ENCODE measurements at regions not wholly inside any gene's neighbourhood (a gene's known extent, or its start where the extent isn't known, plus 50 kb on each side); places are given as distances from the start of the nearest gene placed in this dataset.

- no peak for DNase-seq
Measured at GRCh38 chr3:40988468-40988867, 210.8 kb upstream of the CTNNB1 start.

GRCh38 chr3:40989141-40990061, 209.9 kb upstream of the CTNNB1 start:
- no peak overlapping the region for H3K4me3 ChIP-seq (ENCODE audit: low read length)
- H3K4me1 ChIP-seq (ENCODE audit: control insufficient read depth, insufficient read depth, low read length): peaks cover 6% of the 10 kb centered on the region
- no peaks in the 10 kb centered on the region for H3K27me3 ChIP-seq (ENCODE audit: control insufficient read depth, insufficient read depth, low read length)
- no peak overlapping the region for H3K27ac ChIP-seq (ENCODE audit: low read length)
- DNase-seq: no peak
- 52% methylated on average over 3 of the region's 6 CpGs for WGBS (ENCODE audit: insufficient coverage)
- H3K9me3 ChIP-seq (replicated peaks; ENCODE audit: control insufficient read depth, low read depth, low read length): no peaks in the 10 kb centered on the region
- H3K36me3 ChIP-seq (ENCODE audit: control insufficient read depth, insufficient read depth, low read length): no peaks in the 10 kb centered on the region

More at GRCh38 chr3:40988468-40988867, 210.8 kb upstream of the CTNNB1 start:
- no peak overlapping the region for H3K27ac ChIP-seq (ENCODE audit: low read length)
- H3K9me3 ChIP-seq (replicated peaks; ENCODE audit: control insufficient read depth, low read depth, low read length): no peaks in the 10 kb centered on the region
- H3K4me3 ChIP-seq (ENCODE audit: low read length): no peak overlapping the region
- H3K36me3 ChIP-seq (ENCODE audit: control insufficient read depth, insufficient read depth, low read length): no peaks in the 10 kb centered on the region
- peaks cover 6% of the 10 kb centered on the region for H3K4me1 ChIP-seq (ENCODE audit: control insufficient read depth, insufficient read depth, low read length)
- H3K27me3 ChIP-seq (ENCODE audit: control insufficient read depth, insufficient read depth, low read length): no peaks in the 10 kb centered on the region
- no CpG with 5 or more reads among the region's 1 CpG for WGBS (ENCODE audit: insufficient coverage)

GRCh38 chr3:40990062-40990456, 209.2 kb upstream of the CTNNB1 start:
- no CpG with 5 or more reads among the region's 1 CpG for WGBS (ENCODE audit: insufficient coverage)
- DNase-seq: no peak
- Histone ChIP-seq H3K4me3 (ENCODE audit: low read length) (no peak overlapping the region), H3K36me3 (ENCODE audit: control insufficient read depth, insufficient read depth, low read length) (no peaks in the 10 kb centered on the region), H3K4me1 (ENCODE audit: control insufficient read depth, insufficient read depth, low read length) (peaks cover 6% of the 10 kb centered on the region), H3K27ac (ENCODE audit: low read length) (no peak overlapping the region), H3K9me3 (replicated peaks; ENCODE audit: control insufficient read depth, low read depth, low read length) (no peaks in the 10 kb centered on the region), H3K27me3 (ENCODE audit: control insufficient read depth, insufficient read depth, low read length) (no peaks in the 10 kb centered on the region)

- Histone ChIP-seq H3K27ac (ENCODE audit: low read length) (no peak overlapping the region), H3K4me1 (ENCODE audit: control insufficient read depth, insufficient read depth, low read length) (peaks cover 13% of the 10 kb centered on the region)
Measured at GRCh38 chr3:40992023-40992422, 207.3 kb upstream of the CTNNB1 start.

GRCh38 chr3:40994611-40995010, 204.7 kb upstream of the CTNNB1 start:
- no CpG with 5 or more reads among the region's 1 CpG for WGBS (ENCODE audit: insufficient coverage)
- no peak for DNase-seq
- Histone ChIP-seq H3K4me3 (ENCODE audit: low read length) (no peak overlapping the region), H3K27me3 (ENCODE audit: control insufficient read depth, insufficient read depth, low read length) (no peaks in the 10 kb centered on the region), H3K36me3 (ENCODE audit: control insufficient read depth, insufficient read depth, low read length) (no peaks in the 10 kb centered on the region), H3K4me1 (ENCODE audit: control insufficient read depth, insufficient read depth, low read length) (peaks cover 30% of the 10 kb centered on the region), H3K27ac (ENCODE audit: low read length) (no peak overlapping the region), H3K9me3 (replicated peaks; ENCODE audit: control insufficient read depth, low read depth, low read length) (no peaks in the 10 kb centered on the region)

More at GRCh38 chr3:40992023-40992422, 207.3 kb upstream of the CTNNB1 start:
- Histone ChIP-seq H3K27me3 (ENCODE audit: control insufficient read depth, insufficient read depth, low read length) (no peaks in the 10 kb centered on the region), H3K9me3 (replicated peaks; ENCODE audit: control insufficient read depth, low read depth, low read length) (no peaks in the 10 kb centered on the region), H3K36me3 (ENCODE audit: control insufficient read depth, insufficient read depth, low read length) (no peaks in the 10 kb centered on the region), H3K4me3 (ENCODE audit: low read length) (no peak overlapping the region)
- DNase-seq: no peak

GRCh38 chr3:40995271-40995670, 204.0 kb upstream of the CTNNB1 start:
- no peak overlapping the region for H3K27ac ChIP-seq (ENCODE audit: low read length)
- no peaks in the 10 kb centered on the region for H3K9me3 ChIP-seq (replicated peaks; ENCODE audit: control insufficient read depth, low read depth, low read length)
- no CpG with 5 or more reads among the region's 2 CpGs for WGBS (ENCODE audit: insufficient coverage)
- no peaks in the 10 kb centered on the region for H3K36me3 ChIP-seq (ENCODE audit: control insufficient read depth, insufficient read depth, low read length)
- H3K4me1 ChIP-seq (ENCODE audit: control insufficient read depth, insufficient read depth, low read length): peaks cover 34% of the 10 kb centered on the region
- no peak for DNase-seq
- no peaks in the 10 kb centered on the region for H3K27me3 ChIP-seq (ENCODE audit: control insufficient read depth, insufficient read depth, low read length)
- H3K4me3 ChIP-seq (ENCODE audit: low read length): no peak overlapping the region

GRCh38 chr3:40996382-40996781, 202.9 kb upstream of the CTNNB1 start:
- Histone ChIP-seq H3K4me3 (ENCODE audit: low read length) (no peak overlapping the region), H3K27ac (ENCODE audit: low read length) (peak overlapping the region; percentile 29), H3K4me1 (ENCODE audit: control insufficient read depth, insufficient read depth, low read length) (peaks cover 38% of the 10 kb centered on the region), H3K9me3 (replicated peaks; ENCODE audit: control insufficient read depth, low read depth, low read length) (no peaks in the 10 kb centered on the region), H3K27me3 (ENCODE audit: control insufficient read depth, insufficient read depth, low read length) (no peaks in the 10 kb centered on the region), H3K36me3 (ENCODE audit: control insufficient read depth, insufficient read depth, low read length) (no peaks in the 10 kb centered on the region)
- peak; percentile 51 for DNase-seq
- WGBS (ENCODE audit: insufficient coverage): 24% methylated on average over 2 of the region's 5 CpGs

- no peak for DNase-seq
- H3K27ac ChIP-seq (ENCODE audit: low read length): peak overlapping the region; percentile 26
- no peaks in the 10 kb centered on the region for H3K9me3 ChIP-seq (replicated peaks; ENCODE audit: control insufficient read depth, low read depth, low read length)
- H3K4me3 ChIP-seq (ENCODE audit: low read length): no peak overlapping the region
- 57% methylated on average over 1 of the region's 6 CpGs for WGBS (ENCODE audit: insufficient coverage)
- H3K4me1 ChIP-seq (ENCODE audit: control insufficient read depth, insufficient read depth, low read length): peaks cover 43% of the 10 kb centered on the region
- no peaks in the 10 kb centered on the region for H3K27me3 ChIP-seq (ENCODE audit: control insufficient read depth, insufficient read depth, low read length)
- no peaks in the 10 kb centered on the region for H3K36me3 ChIP-seq (ENCODE audit: control insufficient read depth, insufficient read depth, low read length)
Measured at GRCh38 chr3:40996827-40997710, 202.2 kb upstream of the CTNNB1 start.

- WGBS (ENCODE audit: insufficient coverage): 92% methylated on average over 13 of the region's 15 CpGs
- H3K4me1 ChIP-seq (ENCODE audit: control insufficient read depth, insufficient read depth, low read length): peaks cover 43% of the 10 kb centered on the region
- H3K36me3 ChIP-seq (ENCODE audit: control insufficient read depth, insufficient read depth, low read length): no peaks in the 10 kb centered on the region
- no peaks in the 10 kb centered on the region for H3K9me3 ChIP-seq (replicated peaks; ENCODE audit: control insufficient read depth, low read depth, low read length)
- H3K4me3 ChIP-seq (ENCODE audit: low read length): no peak overlapping the region
- no peak overlapping the region for H3K27ac ChIP-seq (ENCODE audit: low read length)
- DNase-seq: no peak
- H3K27me3 ChIP-seq (ENCODE audit: control insufficient read depth, insufficient read depth, low read length): no peaks in the 10 kb centered on the region
Measured at GRCh38 chr3:40997711-40998519, 201.4 kb upstream of the CTNNB1 start.

All from muscle of leg (tissue), 3 donors.